A549 (cell line): ENCODE measurements at regions not wholly inside any gene's neighbourhood (a gene's known extent, or its start where the extent isn't known, plus 50 kb on each side); places are given as distances from the start of the nearest gene placed in this dataset.

ENCODE experiments used
- EHMT2 ChIP-seq: fragments of 200-600 bp; sonication (generic); IDR thresholded peaks from 2 replicates; pipeline ENCODE4 v1.6.1; 2016; ENCODE audit warnings: antibody characterized with exemption, low read depth, mild to moderate bottlenecking, moderate library complexity
- ESRRA ChIP-seq: fragments of 150-350 bp; IDR thresholded peaks from 2 replicates; pipeline ENCODE4 v1.6.1; 2014; ENCODE audit warnings: mild to moderate bottlenecking, low read length, borderline replicate concordance
- HDAC2 ChIP-seq: fragments of 200-600 bp; sonication (generic); IDR thresholded peaks from 2 replicates; pipeline ENCODE4 v1.6.1; 2016
- JUNB ChIP-seq: fragments of >200 bp; sonication (Bioruptor Twin); formaldehyde crosslinking; IDR thresholded peaks from 2 replicates; pipeline ENCODE4 v1.6.1; 2016
- MAFK ChIP-seq: fragments of 450-650 bp; IDR thresholded peaks from 2 replicates; pipeline ENCODE4 v1.6.1; 2014; ENCODE audit not compliant: partially characterized antibody
- POLR2A ChIP-seq: IDR thresholded peaks from 2 replicates; pipeline ENCODE4 v1.6.1; 2012; ENCODE audit warnings: mild to moderate bottlenecking, low read length
- RCOR1 ChIP-seq: fragments of 150-350 bp; IDR thresholded peaks from 2 replicates; pipeline ENCODE4 v1.6.1; 2014; ENCODE audit warnings: antibody characterized with exemption, low read length, low read depth
- SREBF2 ChIP-seq: fragments of 450-650 bp; IDR thresholded peaks from 2 replicates; pipeline ENCODE4 v1.6.1; 2014; ENCODE audit warnings: mild to moderate bottlenecking, moderate library complexity
- TF ChIP-seq, protein P1 (sequence below): IDR thresholded peaks from 2 replicates; pipeline ENCODE4 v1.6.1; 2012
- TF ChIP-seq, protein P2 (sequence below): fragments of >200 bp; sonication (Bioruptor Twin); formaldehyde crosslinking; IDR thresholded peaks from 3 replicates; pipeline ENCODE4 v1.5.1; 2016

DNA sequence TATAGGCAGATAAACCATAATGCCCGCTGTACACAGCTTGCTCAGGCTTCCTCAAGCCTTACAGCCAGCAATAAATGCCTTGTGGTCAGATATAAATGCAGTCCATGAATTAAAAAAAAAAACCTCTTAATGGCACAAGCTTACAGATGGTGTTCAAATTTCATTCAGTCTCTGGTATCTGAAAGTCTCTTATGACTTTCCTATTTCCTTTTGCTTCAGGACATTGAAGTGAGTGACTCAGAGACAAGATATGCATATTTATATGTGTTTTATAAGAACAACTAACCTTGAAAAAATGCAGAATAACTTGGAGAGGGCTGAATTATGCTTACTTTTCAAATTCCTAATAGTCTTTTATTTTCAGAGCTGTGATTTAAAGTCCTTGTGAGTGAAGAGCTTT lies 426.9 kb upstream of the MIS18BP1 start:
- TF ChIP-seq, protein P1, sequence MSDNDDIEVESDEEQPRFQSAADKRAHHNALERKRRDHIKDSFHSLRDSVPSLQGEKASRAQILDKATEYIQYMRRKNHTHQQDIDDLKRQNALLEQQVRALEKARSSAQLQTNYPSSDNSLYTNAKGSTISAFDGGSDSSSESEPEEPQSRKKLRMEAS: no peak
- TF ChIP-seq, protein P2, sequence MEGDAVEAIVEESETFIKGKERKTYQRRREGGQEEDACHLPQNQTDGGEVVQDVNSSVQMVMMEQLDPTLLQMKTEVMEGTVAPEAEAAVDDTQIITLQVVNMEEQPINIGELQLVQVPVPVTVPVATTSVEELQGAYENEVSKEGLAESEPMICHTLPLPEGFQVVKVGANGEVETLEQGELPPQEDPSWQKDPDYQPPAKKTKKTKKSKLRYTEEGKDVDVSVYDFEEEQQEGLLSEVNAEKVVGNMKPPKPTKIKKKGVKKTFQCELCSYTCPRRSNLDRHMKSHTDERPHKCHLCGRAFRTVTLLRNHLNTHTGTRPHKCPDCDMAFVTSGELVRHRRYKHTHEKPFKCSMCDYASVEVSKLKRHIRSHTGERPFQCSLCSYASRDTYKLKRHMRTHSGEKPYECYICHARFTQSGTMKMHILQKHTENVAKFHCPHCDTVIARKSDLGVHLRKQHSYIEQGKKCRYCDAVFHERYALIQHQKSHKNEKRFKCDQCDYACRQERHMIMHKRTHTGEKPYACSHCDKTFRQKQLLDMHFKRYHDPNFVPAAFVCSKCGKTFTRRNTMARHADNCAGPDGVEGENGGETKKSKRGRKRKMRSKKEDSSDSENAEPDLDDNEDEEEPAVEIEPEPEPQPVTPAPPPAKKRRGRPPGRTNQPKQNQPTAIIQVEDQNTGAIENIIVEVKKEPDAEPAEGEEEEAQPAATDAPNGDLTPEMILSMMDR: no peak
- TF ChIP-seq POLR2A (no peak), MAFK (no peak), SREBF2 (no peak), JUNB (no peak), HDAC2 (no peak), ESRRA (no peak), EHMT2 (no peak), RCOR1 (no peak)
